ENCODE measurements at regions not wholly inside any gene's neighbourhood (a gene's known extent, or its start where the extent isn't known, plus 50 kb on each side); places are given as distances from the start of the nearest gene placed in this dataset.
"Not testable (repeated sequence)": the region's sequence is repeated elsewhere in the genome, so short reads cannot be mapped to it uniquely, and the experiment has no call there.

DNA sequence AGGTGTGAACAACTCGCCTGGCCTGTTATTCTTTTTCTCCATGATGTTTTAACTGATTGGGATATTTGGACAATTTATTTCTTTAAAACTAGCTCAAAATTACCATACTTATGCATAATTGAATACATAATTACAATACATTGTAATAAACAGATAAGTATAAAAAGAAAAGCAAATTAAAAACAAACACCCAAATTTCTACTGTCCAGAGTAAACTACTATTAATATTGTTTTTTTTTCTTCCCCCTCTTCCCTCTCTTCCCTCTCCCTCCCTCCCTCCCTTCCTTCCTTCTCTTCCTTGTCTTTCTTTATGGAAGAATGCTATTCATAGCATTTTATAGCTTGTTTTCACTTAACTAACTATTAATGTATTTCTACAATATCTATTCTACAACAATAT is 117.7 kb upstream of the IVNS1ABP start:
- Histone ChIP-seq H3K9me3 (ENCODE audit: control insufficient read depth in 1 of 2, low read length in 2 of 2) (no peaks in the 10 kb centered on the region), H3K27me3 (ENCODE audit: insufficient read depth, low read length) (no peaks in the 10 kb centered on the region), H3K4me1 (ENCODE audit: insufficient read depth, low read length) (peaks cover 15% of the 10 kb centered on the region), H3K4me3 (ENCODE audit: low read length in 2 of 2) (no peak overlapping the region), H3K36me3 (ENCODE audit: insufficient read depth, low read length) (no peaks in the 10 kb centered on the region), H3K27ac (ENCODE audit: low read depth, low read length) (no peak overlapping the region)
- peaks cover 0 to 2% of the 10 kb centered on the region in 2 donors for H3K27me3 Mint-ChIP-seq
- peaks cover 0 to 3% (median 0%) of the 10 kb centered on the region in 8 donors for H3K9me3 Mint-ChIP-seq
- intact Hi-C loops (cut with micrococcal nuclease) = no loop called here
- no peak overlapping the region for H3K27ac Mint-ChIP-seq
- ChIA-PET POLR2A (ENCODE audit: partially characterized antibody) (no interaction called here), CTCF (ENCODE audit: partially characterized antibody) (interaction anchor here (0.6 to 1.3 kb wide), 2 partner anchors 143 to 246 kb away, joined by 4 to 5 read pairs; no protein-coding TSS in a partner anchor)
- H3K36me3 Mint-ChIP-seq = no peaks in the 10 kb centered on the region
- H3K4me1 Mint-ChIP-seq = no peaks in the 10 kb centered on the region
- H3K4me3 Mint-ChIP-seq = no peak overlapping the region
- no peak for DNase-seq

DNA sequence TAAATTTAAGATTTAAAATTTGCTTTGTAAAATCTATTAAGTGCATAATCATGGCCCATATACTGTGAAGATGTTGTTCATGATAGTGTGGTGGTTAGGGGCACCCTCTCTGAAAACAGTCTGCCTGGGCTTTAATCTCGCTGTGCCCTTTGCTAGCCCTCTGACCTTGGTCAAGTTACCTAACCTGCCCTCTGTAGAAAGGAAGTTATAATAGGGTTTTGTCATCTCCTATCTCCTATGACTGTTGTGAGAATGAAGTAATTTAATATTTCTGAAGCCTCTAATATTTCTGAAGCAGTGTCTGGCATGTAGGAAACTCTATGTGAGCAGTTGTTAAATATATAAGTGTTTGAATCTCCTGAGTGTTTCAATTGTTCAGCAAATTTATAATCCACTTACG is 116.6 kb upstream of the IVNS1ABP start:
- Mint-ChIP-seq H3K27me3 (peaks cover 0 to 4% of the 10 kb centered on the region in 2 donors), H3K9me3 (peaks cover 0 to 6% (median under 1%) of the 10 kb centered on the region in 8 donors), H3K27ac (no peak overlapping the region), H3K36me3 (no peaks in the 10 kb centered on the region), H3K4me3 (no peak overlapping the region), H3K4me1 (no peaks in the 10 kb centered on the region)
- Histone ChIP-seq H3K4me3 (ENCODE audit: low read length in 2 of 2) (no peak overlapping the region), H3K27ac (ENCODE audit: low read depth, low read length) (no peak overlapping the region), H3K36me3 (ENCODE audit: insufficient read depth, low read length) (no peaks in the 10 kb centered on the region), H3K4me1 (ENCODE audit: insufficient read depth, low read length) (peaks cover 5% of the 10 kb centered on the region), H3K9me3 (ENCODE audit: control insufficient read depth in 1 of 2, low read length in 2 of 2) (no peaks in the 10 kb centered on the region), H3K27me3 (ENCODE audit: insufficient read depth, low read length) (no peaks in the 10 kb centered on the region)
- ChIA-PET CTCF (ENCODE audit: partially characterized antibody) (no interaction called here), POLR2A (ENCODE audit: partially characterized antibody) (no interaction called here)
- intact Hi-C loops (cut with micrococcal nuclease) = no loop called here
- DNase-seq = no peak

DNA sequence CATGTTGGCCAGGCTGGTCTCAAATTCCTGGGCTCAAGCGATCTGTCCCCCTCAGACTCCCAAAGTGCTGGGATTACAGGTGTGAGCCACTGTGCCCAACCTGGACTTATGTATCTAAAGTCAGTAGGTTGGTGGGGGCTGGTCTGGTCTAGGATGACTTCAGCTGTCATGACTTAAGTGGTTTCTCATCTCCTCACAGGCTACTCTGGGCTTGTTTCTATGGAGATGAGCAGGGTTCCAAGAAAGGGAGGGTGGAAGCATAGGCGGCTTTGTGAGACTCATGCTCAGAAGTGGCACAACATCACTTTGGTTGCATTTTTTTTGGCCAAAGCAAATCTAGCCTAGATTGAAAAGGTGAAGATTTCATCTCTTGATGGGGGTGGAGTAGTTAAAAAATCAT is 115.9 kb upstream of the IVNS1ABP start:
- intact Hi-C loops (cut with micrococcal nuclease) = no loop called here
- no peak overlapping the region for H3K27ac Mint-ChIP-seq
- H3K27me3 Mint-ChIP-seq = peaks cover 0 to 4% of the 10 kb centered on the region in 2 donors
- H3K4me3 Mint-ChIP-seq = no peak overlapping the region
- H3K27ac ChIP-seq (ENCODE audit: low read depth, low read length) = no peak overlapping the region
- H3K9me3 ChIP-seq (ENCODE audit: control insufficient read depth in 1 of 2, low read length in 2 of 2) = no peaks in the 10 kb centered on the region
- no peaks in the 10 kb centered on the region for H3K4me1 Mint-ChIP-seq
- H3K36me3 ChIP-seq (ENCODE audit: insufficient read depth, low read length) = no peaks in the 10 kb centered on the region
- H3K36me3 Mint-ChIP-seq = no peaks in the 10 kb centered on the region
- POLR2A ChIA-PET (ENCODE audit: partially characterized antibody) = no interaction called here
- peaks cover 0 to 6% (median under 1%) of the 10 kb centered on the region in 8 donors for H3K9me3 Mint-ChIP-seq
- no peak for DNase-seq
- CTCF ChIA-PET (ENCODE audit: partially characterized antibody) = no interaction called here
- no peak overlapping the region for H3K4me3 ChIP-seq (ENCODE audit: low read length in 2 of 2)
- H3K4me1 ChIP-seq (ENCODE audit: insufficient read depth, low read length) = no peaks in the 10 kb centered on the region
- H3K27me3 ChIP-seq (ENCODE audit: insufficient read depth, low read length) = no peaks in the 10 kb centered on the region

DNA sequence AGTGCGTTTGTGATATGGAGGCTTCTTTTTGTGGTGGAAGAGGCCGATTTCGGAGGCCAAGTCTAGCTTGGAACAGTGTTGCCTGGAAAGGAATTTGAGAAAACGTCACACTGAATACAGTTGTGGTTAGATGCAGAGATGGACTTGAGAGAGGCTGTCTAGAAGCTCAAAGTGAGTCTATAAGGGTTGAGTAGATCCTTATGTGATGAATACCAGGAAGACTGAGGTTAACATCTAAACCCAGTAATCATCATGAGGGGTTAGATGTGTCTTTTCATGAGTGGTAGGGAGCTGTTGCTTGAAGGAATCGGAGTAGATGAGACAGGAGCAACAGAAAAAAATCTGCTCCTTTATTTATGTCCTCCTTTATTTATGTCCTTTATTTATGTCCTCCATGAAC is 114.6 kb upstream of the IVNS1ABP start:
- Mint-ChIP-seq H3K36me3 (no peaks in the 10 kb centered on the region), H3K27ac (no peak overlapping the region), H3K4me3 (no peak overlapping the region), H3K4me1 (no peaks in the 10 kb centered on the region), H3K27me3 (peaks cover 0 to 4% of the 10 kb centered on the region in 2 donors), H3K9me3 (peaks cover 0 to 6% (median under 1%) of the 10 kb centered on the region in 8 donors)
- DNase-seq = no peak
- no peaks in the 10 kb centered on the region for H3K4me1 ChIP-seq (ENCODE audit: insufficient read depth, low read length)
- ChIA-PET CTCF (ENCODE audit: partially characterized antibody) (interaction anchor here (1.1 kb wide), 1 partner anchor 164 kb away, joined by 3 read pairs; no protein-coding TSS in a partner anchor), POLR2A (ENCODE audit: partially characterized antibody) (interaction anchor here (1.3 kb wide), 1 partner anchor 115 kb away, joined by 3 read pairs; the partner anchor contains the start of gene IVNS1ABP)
- no peaks in the 10 kb centered on the region for H3K36me3 ChIP-seq (ENCODE audit: insufficient read depth, low read length)
- H3K27ac ChIP-seq (ENCODE audit: low read depth, low read length) = no peak overlapping the region
- no peaks in the 10 kb centered on the region for H3K9me3 ChIP-seq (ENCODE audit: control insufficient read depth in 1 of 2, low read length in 2 of 2)
- intact Hi-C loops (cut with micrococcal nuclease) = no loop called here
- H3K27me3 ChIP-seq (ENCODE audit: insufficient read depth, low read length) = no peaks in the 10 kb centered on the region
- H3K4me3 ChIP-seq (ENCODE audit: low read length in 2 of 2) = no peak overlapping the region

DNA sequence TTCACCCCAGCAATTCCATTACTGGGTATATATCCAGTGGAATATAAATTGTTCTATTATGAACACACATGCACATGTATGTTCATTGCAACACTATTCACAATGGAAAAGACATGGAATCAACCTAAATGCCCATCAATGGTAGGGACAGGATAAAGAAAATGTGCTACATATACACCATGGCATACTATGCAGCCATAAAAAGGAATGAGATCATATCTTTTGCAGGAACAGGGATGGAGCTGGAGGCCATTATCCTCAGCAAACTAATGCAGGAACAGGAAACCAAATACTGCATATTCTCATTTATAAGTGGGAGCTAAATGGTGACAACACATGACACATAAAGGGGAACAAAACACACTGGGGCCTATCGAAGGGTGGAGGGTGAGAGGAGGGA is 112.6 kb upstream of the IVNS1ABP start:
- H3K9me3 Mint-ChIP-seq; intact Hi-C loops (cut with micrococcal nuclease): not testable (repeated sequence)

DNA sequence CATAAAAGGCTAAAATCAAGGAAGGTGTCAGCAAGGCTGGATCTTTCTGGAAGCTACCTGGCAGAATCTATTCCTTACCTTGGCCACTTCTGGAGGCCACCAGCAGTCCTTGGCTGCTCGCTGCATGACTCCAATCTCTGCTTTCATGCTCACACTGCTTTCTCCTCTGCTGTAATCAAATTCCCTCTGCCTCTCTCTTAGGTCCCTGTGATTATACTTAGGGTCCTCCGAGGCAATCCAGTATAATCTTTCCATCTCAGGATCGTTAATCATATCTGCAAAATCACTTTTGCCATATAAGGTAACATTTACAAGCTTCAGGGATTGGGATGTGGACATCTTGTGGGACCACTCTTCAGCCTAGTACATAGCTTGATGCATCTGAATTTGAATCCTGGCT is 110.7 kb upstream of the IVNS1ABP start:
- intact Hi-C loops (cut with micrococcal nuclease) = no loop called here
- Mint-ChIP-seq H3K27me3 (peaks cover 0 to 4% of the 10 kb centered on the region in 2 donors), H3K36me3 (no peaks in the 10 kb centered on the region), H3K27ac (no peak overlapping the region), H3K4me1 (no peaks in the 10 kb centered on the region), H3K4me3 (no peak overlapping the region), H3K9me3 (peaks cover 0 to 8% (median under 1%) of the 10 kb centered on the region in 8 donors)
- H3K9me3 ChIP-seq (ENCODE audit: control insufficient read depth in 1 of 2, low read length in 2 of 2) = no peaks in the 10 kb centered on the region
- H3K4me3 ChIP-seq (ENCODE audit: low read length in 2 of 2) = no peak overlapping the region
- H3K36me3 ChIP-seq (ENCODE audit: insufficient read depth, low read length) = no peaks in the 10 kb centered on the region
- no peak for DNase-seq
- ChIA-PET CTCF (ENCODE audit: partially characterized antibody) (interaction anchor here (1.9 kb wide), 1 partner anchor 168 kb away, joined by 5 read pairs; no protein-coding TSS in a partner anchor), POLR2A (ENCODE audit: partially characterized antibody) (interaction anchor here (1.5 kb wide), 1 partner anchor 110 kb away, joined by 4 read pairs; no protein-coding TSS in a partner anchor)
- no peaks in the 10 kb centered on the region for H3K4me1 ChIP-seq (ENCODE audit: insufficient read depth, low read length)
- no peaks in the 10 kb centered on the region for H3K27me3 ChIP-seq (ENCODE audit: insufficient read depth, low read length)
- H3K27ac ChIP-seq (ENCODE audit: low read depth, low read length) = no peak overlapping the region

More for the DNA sequence above, 112.6 kb upstream of the IVNS1ABP start:
- H3K27ac ChIP-seq (ENCODE audit: low read depth, low read length); H3K4me1 ChIP-seq (ENCODE audit: insufficient read depth, low read length); H3K4me1 Mint-ChIP-seq; H3K36me3 ChIP-seq (ENCODE audit: insufficient read depth, low read length); POLR2A ChIA-PET (ENCODE audit: partially characterized antibody); H3K36me3 Mint-ChIP-seq; H3K4me3 ChIP-seq (ENCODE audit: low read length in 2 of 2); DNase-seq; H3K27ac Mint-ChIP-seq; H3K27me3 Mint-ChIP-seq; H3K4me3 Mint-ChIP-seq; CTCF ChIA-PET (ENCODE audit: partially characterized antibody); H3K9me3 ChIP-seq (ENCODE audit: control insufficient read depth in 1 of 2, low read length in 2 of 2); H3K27me3 ChIP-seq (ENCODE audit: insufficient read depth, low read length): not testable (repeated sequence)

DNA sequence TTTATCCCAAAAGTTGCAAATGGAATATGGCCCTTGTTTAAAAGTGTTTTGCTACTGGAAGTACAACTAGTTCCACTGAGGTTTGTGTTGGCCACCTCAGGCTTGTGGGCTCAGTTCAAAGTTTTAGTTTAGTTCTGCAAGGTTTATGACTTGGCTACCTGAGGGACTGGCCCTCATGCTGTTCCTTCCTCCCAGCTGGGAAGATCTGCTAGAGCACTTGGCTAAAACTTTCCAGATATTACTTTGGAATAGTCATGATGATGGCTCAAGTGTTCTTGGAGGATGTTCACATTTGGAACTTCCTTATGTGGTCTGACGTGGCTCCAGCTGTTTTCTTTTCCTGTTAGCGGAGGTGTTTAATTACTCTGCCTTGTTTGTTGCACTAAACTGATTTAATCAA is 110.2 kb upstream of the IVNS1ABP start:
- intact Hi-C loops (cut with micrococcal nuclease) = no loop called here
- Histone ChIP-seq H3K4me3 (ENCODE audit: low read length in 2 of 2) (no peak overlapping the region), H3K27ac (ENCODE audit: low read depth, low read length) (no peak overlapping the region), H3K36me3 (ENCODE audit: insufficient read depth, low read length) (no peaks in the 10 kb centered on the region), H3K9me3 (ENCODE audit: control insufficient read depth in 1 of 2, low read length in 2 of 2) (no peaks in the 10 kb centered on the region), H3K27me3 (ENCODE audit: insufficient read depth, low read length) (no peaks in the 10 kb centered on the region), H3K4me1 (ENCODE audit: insufficient read depth, low read length) (no peaks in the 10 kb centered on the region)
- H3K27me3 Mint-ChIP-seq = peaks cover 0 to 4% of the 10 kb centered on the region in 2 donors
- no peaks in the 10 kb centered on the region for H3K36me3 Mint-ChIP-seq
- DNase-seq = no peak
- H3K27ac Mint-ChIP-seq = no peak overlapping the region
- ChIA-PET CTCF (ENCODE audit: partially characterized antibody) (interaction anchor here (1.3 to 1.9 kb wide), 2 partner anchors 22 to 169 kb away, joined by 3 to 5 read pairs; no protein-coding TSS in a partner anchor), POLR2A (ENCODE audit: partially characterized antibody) (interaction anchor here (1.5 kb wide), 1 partner anchor 109 kb away, joined by 4 read pairs; no protein-coding TSS in a partner anchor)
- H3K4me1 Mint-ChIP-seq = no peaks in the 10 kb centered on the region
- no peak overlapping the region for H3K4me3 Mint-ChIP-seq
- H3K9me3 Mint-ChIP-seq = peaks cover 0 to 8% (median under 1%) of the 10 kb centered on the region in 8 donors

Measured in CD4-positive, alpha-beta memory T cell (primary cell).